Choroid plexus epithelial cell (primary cell): ENCODE measurements at regions not wholly inside any gene's neighbourhood (a gene's known extent, or its start where the extent isn't known, plus 50 kb on each side); places are given as distances from the start of the nearest gene placed in this dataset.
"Not testable (repeated sequence)": the region's sequence is repeated elsewhere in the genome, so short reads cannot be mapped to it uniquely, and the experiment has no call there.

Experiments
- DNase-seq: peaks from one replicate; pipeline ENCODE4 v3.0.0-alpha.2; 2010; ENCODE audit warnings: low read depth
- H3K4me3 ChIP-seq: 2 replicates; pipeline ENCODE4 v1.5.1; 2011; ENCODE audit warnings: low read depth, mild to moderate bottlenecking, control low read depth, low read length, moderate library complexity
- TF ChIP-seq, protein P1 (sequence below): conservative IDR thresholded peaks from 2 replicates; pipeline ENCODE4 v1.5.1; 2011; ENCODE audit warnings: low read depth, mild to moderate bottlenecking, control low read depth, inconsistent platforms, low read length, moderate library complexity

DNA sequence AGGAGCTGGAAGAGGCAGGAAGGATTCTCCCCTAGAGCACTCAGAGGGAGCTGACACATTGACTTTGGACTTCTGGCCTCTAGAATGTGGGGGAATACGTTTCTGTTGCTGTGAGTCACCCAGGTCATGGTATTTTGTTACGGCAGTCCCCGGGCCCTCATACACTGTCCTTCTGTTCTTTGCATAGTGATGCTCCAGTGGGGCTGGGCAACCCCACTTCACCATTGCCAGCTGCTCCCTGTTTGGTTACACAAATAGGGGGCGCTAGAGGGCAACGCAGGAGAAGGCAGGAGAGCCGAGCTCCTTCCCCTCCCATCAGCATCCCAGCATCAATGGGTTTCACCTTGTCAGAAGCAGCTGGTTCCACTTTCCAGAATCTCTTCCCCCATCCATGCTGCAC, 257.7 kb upstream of the FOXF1 start:
- peak; percentile 48 for DNase-seq
- TF ChIP-seq, protein P1, sequence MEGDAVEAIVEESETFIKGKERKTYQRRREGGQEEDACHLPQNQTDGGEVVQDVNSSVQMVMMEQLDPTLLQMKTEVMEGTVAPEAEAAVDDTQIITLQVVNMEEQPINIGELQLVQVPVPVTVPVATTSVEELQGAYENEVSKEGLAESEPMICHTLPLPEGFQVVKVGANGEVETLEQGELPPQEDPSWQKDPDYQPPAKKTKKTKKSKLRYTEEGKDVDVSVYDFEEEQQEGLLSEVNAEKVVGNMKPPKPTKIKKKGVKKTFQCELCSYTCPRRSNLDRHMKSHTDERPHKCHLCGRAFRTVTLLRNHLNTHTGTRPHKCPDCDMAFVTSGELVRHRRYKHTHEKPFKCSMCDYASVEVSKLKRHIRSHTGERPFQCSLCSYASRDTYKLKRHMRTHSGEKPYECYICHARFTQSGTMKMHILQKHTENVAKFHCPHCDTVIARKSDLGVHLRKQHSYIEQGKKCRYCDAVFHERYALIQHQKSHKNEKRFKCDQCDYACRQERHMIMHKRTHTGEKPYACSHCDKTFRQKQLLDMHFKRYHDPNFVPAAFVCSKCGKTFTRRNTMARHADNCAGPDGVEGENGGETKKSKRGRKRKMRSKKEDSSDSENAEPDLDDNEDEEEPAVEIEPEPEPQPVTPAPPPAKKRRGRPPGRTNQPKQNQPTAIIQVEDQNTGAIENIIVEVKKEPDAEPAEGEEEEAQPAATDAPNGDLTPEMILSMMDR = peak; percentile 64
- no peak overlapping the region for H3K4me3 ChIP-seq

DNA sequence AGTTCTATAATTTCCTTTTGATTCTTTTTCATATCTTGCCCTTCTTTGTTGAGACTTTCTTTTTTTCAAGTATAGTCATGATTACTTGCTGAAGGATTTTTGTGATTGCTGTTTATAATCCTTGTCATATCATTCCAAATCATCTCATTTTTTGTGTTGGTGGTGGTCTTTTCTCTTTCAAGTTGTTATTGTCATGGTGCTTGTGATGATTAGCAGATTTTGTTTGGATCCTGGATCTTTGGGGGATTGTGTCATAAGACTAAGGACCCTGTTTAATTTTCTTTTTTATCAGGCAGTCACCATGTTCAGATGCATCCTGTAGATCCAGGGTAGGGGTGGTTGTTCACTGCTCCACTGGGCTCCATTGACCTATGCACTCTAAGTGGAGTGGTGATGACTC, 254.4 kb upstream of the FOXF1 start:
- no peak overlapping the region for H3K4me3 ChIP-seq
- TF ChIP-seq, protein P1 = no peak
- no peak for DNase-seq

DNA sequence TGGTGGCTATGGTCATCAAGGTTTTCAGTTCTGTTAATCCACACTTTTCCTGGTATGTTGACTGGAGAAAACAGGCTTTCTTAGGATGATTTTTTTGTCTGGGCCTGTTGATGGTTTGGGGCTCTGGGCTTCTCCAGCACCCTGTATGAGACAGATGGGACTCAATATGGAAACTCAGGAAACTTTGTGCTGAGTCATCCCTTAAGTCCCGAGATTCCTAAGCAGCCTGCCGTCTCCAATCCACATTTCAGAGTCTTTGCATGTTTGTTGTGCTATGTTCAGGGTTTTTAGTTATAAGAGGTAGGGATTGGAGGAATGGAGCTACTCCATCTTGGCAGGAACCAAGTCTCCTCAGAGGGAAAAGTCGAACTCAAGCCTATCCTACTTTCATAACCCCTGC, 253.3 kb upstream of the FOXF1 start:
- DNase-seq = no peak
- TF ChIP-seq, protein P1 = no peak
- no peak overlapping the region for H3K4me3 ChIP-seq

DNA sequence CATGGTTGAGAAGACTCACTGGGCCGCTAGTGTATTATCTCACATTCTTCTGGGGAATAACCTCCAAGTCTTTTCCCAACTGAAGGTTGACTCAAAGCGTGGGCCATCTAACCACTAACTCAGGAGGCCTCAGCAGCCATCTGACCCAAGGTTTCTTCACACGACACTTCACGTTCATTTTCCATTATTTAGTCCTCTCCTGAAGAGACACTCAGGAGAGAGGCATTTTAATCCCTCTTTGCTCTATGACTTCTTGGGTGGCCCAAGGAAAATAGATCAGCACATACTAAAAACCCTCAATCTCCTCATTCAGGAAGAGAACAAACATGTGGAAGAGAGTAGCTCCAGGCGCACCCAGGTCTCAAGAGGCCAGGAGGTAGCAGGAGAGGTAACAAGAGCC, 252.8 kb upstream of the FOXF1 start:
- TF ChIP-seq, protein P1 = no peak
- DNase-seq = no peak

DNA sequence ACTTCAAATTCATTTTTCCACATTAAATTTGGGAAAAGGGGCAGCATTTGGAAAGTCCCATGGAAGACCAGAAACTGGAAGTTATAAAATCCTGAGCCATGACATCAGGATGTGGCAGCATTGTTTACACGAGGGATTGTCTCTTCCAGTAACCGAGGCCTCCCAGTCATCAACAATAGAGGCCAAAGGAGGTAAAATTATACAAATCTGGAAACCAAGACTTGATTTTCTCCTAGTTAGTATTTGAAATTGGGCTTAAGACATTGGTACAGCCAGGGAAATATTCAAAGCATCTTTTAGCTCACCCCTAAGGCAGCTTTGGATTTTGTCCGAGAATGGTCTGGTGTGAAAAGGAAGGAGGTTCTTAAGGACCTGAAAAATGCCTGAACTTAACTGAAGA, 251.6 kb upstream of the FOXF1 start:
- no peak for DNase-seq
- no peak overlapping the region for H3K4me3 ChIP-seq
- TF ChIP-seq, protein P1 = no peak

More for the DNA sequence above, 252.8 kb upstream of the FOXF1 start:
- H3K4me3 ChIP-seq = no peak overlapping the region

DNA sequence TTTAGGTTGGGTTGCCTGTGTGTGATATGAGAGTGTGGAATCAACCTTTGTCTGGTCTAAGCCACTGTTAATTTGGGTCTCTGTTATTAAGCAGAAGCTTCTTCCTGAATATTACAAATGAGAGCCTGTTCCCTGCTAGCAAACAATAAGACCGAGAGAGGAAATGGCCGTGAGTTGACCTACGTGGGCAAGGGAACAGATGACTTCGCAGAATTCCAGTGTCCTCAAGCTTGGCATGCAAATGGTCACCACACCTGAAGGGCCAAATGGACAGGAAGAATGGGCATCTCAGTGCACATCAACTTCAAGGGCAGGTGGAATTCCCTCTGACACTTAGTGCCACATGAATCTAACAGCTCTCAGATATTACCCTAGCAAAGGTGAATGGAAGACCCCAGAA, 250.8 kb upstream of the FOXF1 start:
- TF ChIP-seq, protein P1 = no peak
- H3K4me3 ChIP-seq = no peak overlapping the region
- no peak for DNase-seq

DNA sequence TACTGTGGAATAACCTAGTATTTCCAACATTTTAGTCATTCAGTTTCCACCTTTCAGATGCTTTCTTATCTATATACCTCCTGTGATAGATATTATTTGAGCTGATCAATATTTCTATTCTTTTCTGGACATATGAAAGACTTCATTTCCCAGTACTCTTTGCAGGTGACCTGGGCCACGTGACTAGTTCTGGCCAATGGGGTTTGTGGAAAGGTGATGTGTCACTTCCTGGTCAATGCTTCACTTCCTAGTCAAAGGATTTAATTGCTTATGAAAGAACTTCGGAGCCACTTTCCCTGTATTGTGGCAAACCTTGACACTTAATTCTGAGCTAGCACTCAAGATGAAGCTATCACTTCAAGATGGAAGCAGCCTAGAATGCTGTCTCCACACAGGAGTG, 248.9 kb upstream of the FOXF1 start:
- DNase-seq = peak; percentile 46
- H3K4me3 ChIP-seq = no peak overlapping the region
- TF ChIP-seq, protein P1 = no peak

DNA sequence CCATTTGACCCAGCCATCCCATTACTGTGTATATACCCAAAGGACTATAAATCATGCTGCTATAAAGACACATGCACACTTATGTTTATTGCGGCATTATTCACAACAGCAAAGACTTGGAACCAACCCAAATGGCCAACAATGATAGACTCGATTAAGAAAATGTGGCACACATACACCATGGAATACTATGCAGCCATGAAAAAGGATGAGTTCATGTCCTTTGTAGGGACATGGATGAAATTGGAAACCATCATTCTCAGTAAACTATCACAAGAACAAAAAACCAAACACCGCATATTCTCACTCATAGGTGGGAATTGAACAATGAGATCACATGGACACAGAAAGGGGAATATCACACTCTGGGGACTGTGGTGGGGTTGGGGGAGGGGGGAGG, 242.7 kb upstream of the FOXF1 start:
- H3K4me3 ChIP-seq, DNase-seq: not testable (repeated sequence)
